ENCODE measurements at regions not wholly inside any gene's neighbourhood (a gene's known extent, or its start where the extent isn't known, plus 50 kb on each side); places are given as distances from the start of the nearest gene placed in this dataset.

DNA sequence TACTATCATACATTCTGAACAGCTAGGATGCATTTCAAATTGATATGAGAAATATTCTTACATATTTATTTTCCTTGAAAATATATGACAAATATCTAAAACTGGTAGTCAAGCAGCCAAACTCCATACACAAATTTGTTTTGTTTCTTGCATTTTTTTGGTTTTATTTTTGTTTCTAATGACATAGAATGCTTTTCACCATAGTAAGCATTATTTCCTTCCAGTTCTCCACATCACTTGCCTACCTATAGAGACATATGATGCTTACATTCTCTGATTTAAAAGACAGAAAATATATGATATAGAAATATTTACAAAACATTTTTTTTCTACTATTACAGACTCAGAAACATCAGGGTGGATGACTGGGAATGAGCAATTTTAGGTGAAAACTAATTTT is 726.4 kb upstream of the ADGRL4 start:
- Histone ChIP-seq H3K9me2 (ENCODE audit: low read depth, low read length) (no peaks in the 10 kb centered on the region), H3K36me3 (ENCODE audit: insufficient read depth, low read length) (no peaks in the 10 kb centered on the region), H3K27ac (ENCODE audit: low read depth, low read length, poor library complexity, severe bottlenecking) (no peak overlapping the region), H3K79me2 (ENCODE audit: insufficient read depth, low read length) (no peaks in the 10 kb centered on the region), H3K9ac (ENCODE audit: low read length) (no peak overlapping the region), H3K4me3 (ENCODE audit: low read depth, low read length, poor library complexity, severe bottlenecking) (no peak overlapping the region), H3K9me3 (ENCODE audit: low read length) (peaks cover 13% of the 10 kb centered on the region; the same call in 1 of the 2 replicates), H4K20me1 (ENCODE audit: insufficient read depth, low read length) (no peaks in the 10 kb centered on the region), H3K27me3 (ENCODE audit: insufficient read depth, low read length) (no peaks in the 10 kb centered on the region), H2AFZ (ENCODE audit: low read length) (no peak overlapping the region), H3K4me2 (ENCODE audit: low read length) (no peak overlapping the region), H3F3A (ENCODE audit: insufficient read depth, low read length) (no peaks in the 10 kb centered on the region), H3K4me1 (ENCODE audit: insufficient read depth, low read length, severe bottlenecking) (no peaks in the 10 kb centered on the region)
- TF ChIP-seq, protein P1, sequence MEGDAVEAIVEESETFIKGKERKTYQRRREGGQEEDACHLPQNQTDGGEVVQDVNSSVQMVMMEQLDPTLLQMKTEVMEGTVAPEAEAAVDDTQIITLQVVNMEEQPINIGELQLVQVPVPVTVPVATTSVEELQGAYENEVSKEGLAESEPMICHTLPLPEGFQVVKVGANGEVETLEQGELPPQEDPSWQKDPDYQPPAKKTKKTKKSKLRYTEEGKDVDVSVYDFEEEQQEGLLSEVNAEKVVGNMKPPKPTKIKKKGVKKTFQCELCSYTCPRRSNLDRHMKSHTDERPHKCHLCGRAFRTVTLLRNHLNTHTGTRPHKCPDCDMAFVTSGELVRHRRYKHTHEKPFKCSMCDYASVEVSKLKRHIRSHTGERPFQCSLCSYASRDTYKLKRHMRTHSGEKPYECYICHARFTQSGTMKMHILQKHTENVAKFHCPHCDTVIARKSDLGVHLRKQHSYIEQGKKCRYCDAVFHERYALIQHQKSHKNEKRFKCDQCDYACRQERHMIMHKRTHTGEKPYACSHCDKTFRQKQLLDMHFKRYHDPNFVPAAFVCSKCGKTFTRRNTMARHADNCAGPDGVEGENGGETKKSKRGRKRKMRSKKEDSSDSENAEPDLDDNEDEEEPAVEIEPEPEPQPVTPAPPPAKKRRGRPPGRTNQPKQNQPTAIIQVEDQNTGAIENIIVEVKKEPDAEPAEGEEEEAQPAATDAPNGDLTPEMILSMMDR (IDR thresholded peaks at IDR 0.05; ENCODE audit: low read length), result no peak
- TF ChIP-seq EZH2 (IDR thresholded peaks at IDR 0.05; ENCODE audit: borderline replicate concordance, low read length), result no peak

DNA sequence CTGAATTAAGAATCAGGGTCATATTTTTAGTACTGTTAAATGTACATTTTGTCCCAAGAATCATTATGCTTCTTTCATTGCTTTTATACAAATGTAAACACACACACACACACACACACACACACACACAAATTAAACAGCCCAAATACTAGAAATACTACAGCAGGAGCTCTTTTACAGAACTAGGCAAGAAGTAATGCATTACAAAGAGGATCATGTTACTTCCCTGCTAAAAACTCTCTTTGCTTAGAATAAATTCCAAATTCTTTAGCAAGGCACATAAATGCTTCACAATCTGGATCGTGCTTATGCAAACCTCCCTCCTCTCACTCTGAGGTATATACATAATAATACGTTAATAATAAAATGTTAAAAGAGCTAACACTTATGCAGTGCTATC is 720.4 kb upstream of the ADGRL4 start:
- Histone ChIP-seq H3K27me3 (ENCODE audit: insufficient read depth, low read length) (no peaks in the 10 kb centered on the region), H3K4me1 (ENCODE audit: insufficient read depth, low read length, severe bottlenecking) (no peaks in the 10 kb centered on the region), H3F3A (ENCODE audit: insufficient read depth, low read length) (no peaks in the 10 kb centered on the region), H2AFZ (ENCODE audit: low read length) (no peak overlapping the region), H3K27ac (ENCODE audit: low read depth, low read length, poor library complexity, severe bottlenecking) (no peak overlapping the region), H3K79me2 (ENCODE audit: insufficient read depth, low read length) (no peaks in the 10 kb centered on the region), H3K4me3 (ENCODE audit: low read depth, low read length, poor library complexity, severe bottlenecking) (no peak overlapping the region), H3K36me3 (ENCODE audit: insufficient read depth, low read length) (no peaks in the 10 kb centered on the region), H3K9me3 (ENCODE audit: low read length) (0 out of 2 replicates have a peak, but pooled peaks cover 4% of the 10 kb centered on the region), H3K4me2 (ENCODE audit: low read length) (no peak overlapping the region), H3K9me2 (ENCODE audit: low read depth, low read length) (no peaks in the 10 kb centered on the region), H3K9ac (ENCODE audit: low read length) (no peak overlapping the region), H4K20me1 (ENCODE audit: insufficient read depth, low read length) (no peaks in the 10 kb centered on the region)
- TF ChIP-seq, protein P1 (IDR thresholded peaks at IDR 0.05; ENCODE audit: low read length), result no peak
- no peak for TF ChIP-seq EZH2 (IDR thresholded peaks at IDR 0.05; ENCODE audit: borderline replicate concordance, low read length)

DNA sequence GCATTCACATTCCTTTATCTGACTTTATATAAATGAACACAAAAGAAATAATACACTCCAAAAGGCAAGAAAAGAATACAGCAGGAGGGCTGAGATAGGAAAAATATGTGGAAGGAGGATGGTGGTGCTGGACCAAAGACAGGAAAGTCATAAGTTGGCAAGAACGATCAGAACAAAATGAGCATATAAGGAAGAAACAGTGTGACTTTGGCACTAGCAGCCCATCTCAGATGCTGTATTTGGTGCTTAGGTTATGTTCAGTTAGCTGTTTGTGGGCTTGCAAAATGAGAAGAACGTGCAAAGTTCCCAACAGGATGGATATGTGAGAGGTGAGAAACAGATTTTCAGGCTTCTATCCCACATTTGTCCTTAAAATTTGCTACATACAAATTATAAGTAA is 719.8 kb upstream of the ADGRL4 start:
- Histone ChIP-seq H2AFZ (ENCODE audit: low read length) (peak overlapping the region; percentile 41; the same call in 1 of the 2 replicates), H3K36me3 (ENCODE audit: insufficient read depth, low read length) (no peaks in the 10 kb centered on the region), H3F3A (ENCODE audit: insufficient read depth, low read length) (no peaks in the 10 kb centered on the region), H3K9me2 (ENCODE audit: low read depth, low read length) (no peaks in the 10 kb centered on the region), H4K20me1 (ENCODE audit: insufficient read depth, low read length) (no peaks in the 10 kb centered on the region), H3K9ac (ENCODE audit: low read length) (no peak overlapping the region), H3K79me2 (ENCODE audit: insufficient read depth, low read length) (no peaks in the 10 kb centered on the region), H3K27me3 (ENCODE audit: insufficient read depth, low read length) (no peaks in the 10 kb centered on the region), H3K4me3 (ENCODE audit: low read depth, low read length, poor library complexity, severe bottlenecking) (no peak overlapping the region), H3K27ac (ENCODE audit: low read depth, low read length, poor library complexity, severe bottlenecking) (no peak overlapping the region), H3K9me3 (ENCODE audit: low read length) (0 out of 2 replicates have a peak, but pooled peaks cover 4% of the 10 kb centered on the region), H3K4me2 (ENCODE audit: low read length) (no peak overlapping the region), H3K4me1 (ENCODE audit: insufficient read depth, low read length, severe bottlenecking) (no peaks in the 10 kb centered on the region)
- TF ChIP-seq, protein P1 (IDR thresholded peaks at IDR 0.05; ENCODE audit: low read length), result no peak
- no peak for TF ChIP-seq EZH2 (IDR thresholded peaks at IDR 0.05; ENCODE audit: borderline replicate concordance, low read length)
